ENCODE measurements at regions not wholly inside any gene's neighbourhood (a gene's known extent, or its start where the extent isn't known, plus 50 kb on each side); places are given as distances from the start of the nearest gene placed in this dataset.

- DNase-seq (ENCODE audit: low spot score), result no peak
Measured at GRCh38 chr18:38473535-38473934, 907.9 kb upstream of the CELF4 start.

- DNase-seq (ENCODE audit: low spot score), result no peak
Measured at GRCh38 chr18:38470421-38470820, 904.8 kb upstream of the CELF4 start.

GRCh38 chr18:38466426-38466825 lies 900.8 kb upstream of the CELF4 start:
- no peak for DNase-seq (ENCODE audit: low spot score)

- no peak for DNase-seq (ENCODE audit: low spot score)
Measured at GRCh38 chr18:38464024-38464423, 898.4 kb upstream of the CELF4 start.

- DNase-seq (ENCODE audit: low spot score), result no peak
Measured at GRCh38 chr18:38460657-38461056, 895.1 kb upstream of the CELF4 start.

- no peak for DNase-seq (ENCODE audit: low spot score)
Measured at GRCh38 chr18:38459131-38459994, 893.8 kb upstream of the CELF4 start.

- no peak for DNase-seq (ENCODE audit: low spot score)
Measured at GRCh38 chr18:38458698-38459097, 893.1 kb upstream of the CELF4 start.

GRCh38 chr18:38456253-38456652 lies 890.7 kb upstream of the CELF4 start:
- DNase-seq (ENCODE audit: low spot score), result no peak

- no peak for DNase-seq (ENCODE audit: low spot score)
Measured at GRCh38 chr18:38454764-38455469, 889.3 kb upstream of the CELF4 start.

GRCh38 chr18:38453880-38454279 lies 888.3 kb upstream of the CELF4 start:
- no peak for DNase-seq (ENCODE audit: low spot score)

- no peak for DNase-seq (ENCODE audit: low spot score)
Measured at GRCh38 chr18:38450876-38451275, 885.3 kb upstream of the CELF4 start.

- DNase-seq (ENCODE audit: low spot score), result no peak
Measured at GRCh38 chr18:38445804-38446145, 880.2 kb upstream of the CELF4 start.

GRCh38 chr18:38444971-38445803 lies 879.6 kb upstream of the CELF4 start:
- no peak for DNase-seq (ENCODE audit: low spot score)

GRCh38 chr18:38427736-38428135 lies 862.1 kb upstream of the CELF4 start:
- DNase-seq (ENCODE audit: low spot score), result no peak

GRCh38 chr18:38427234-38427633 lies 861.6 kb upstream of the CELF4 start:
- DNase-seq (ENCODE audit: low spot score), result no peak

- DNase-seq (ENCODE audit: low spot score), result no peak
Measured at GRCh38 chr18:38421872-38422615, 856.4 kb upstream of the CELF4 start.

- DNase-seq (ENCODE audit: low spot score), result no peak
Measured at GRCh38 chr18:38421021-38421420, 855.4 kb upstream of the CELF4 start.

- no peak for DNase-seq (ENCODE audit: low spot score)
Measured at GRCh38 chr18:38420611-38421010, 855.0 kb upstream of the CELF4 start.

GRCh38 chr18:38415811-38416210 lies 850.2 kb upstream of the CELF4 start:
- DNase-seq (ENCODE audit: low spot score), result no peak

GRCh38 chr18:38413193-38413592 lies 847.6 kb upstream of the CELF4 start:
- DNase-seq (ENCODE audit: low spot score), result no peak

GRCh38 chr18:38406607-38407006 lies 841.0 kb upstream of the CELF4 start:
- DNase-seq (ENCODE audit: low spot score), result no peak

- no peak for DNase-seq (ENCODE audit: low spot score)
Measured at GRCh38 chr18:38402509-38402908, 836.9 kb upstream of the CELF4 start.
